ENCODE measurements at regions not wholly inside any gene's neighbourhood (a gene's known extent, or its start where the extent isn't known, plus 50 kb on each side); places are given as distances from the start of the nearest gene placed in this dataset.

- Histone ChIP-seq H3K27me3 (replicated peaks; ENCODE audit: insufficient read depth, low read depth, low read length, poor library complexity) (no peaks in the 10 kb centered on the region), H3K4me1 (ENCODE audit: insufficient read depth, low read length, poor library complexity, severe bottlenecking) (no peaks in the 10 kb centered on the region), H3K4me3 (ENCODE audit: low read depth, low read length, poor library complexity, severe bottlenecking) (no peak overlapping the region), H3K9me3 (ENCODE audit: low read depth, low read length, poor library complexity, severe bottlenecking) (no peaks in the 10 kb centered on the region), H3K27ac (ENCODE audit: low read depth, low read length, poor library complexity, severe bottlenecking) (no peak overlapping the region), H3K36me3 (ENCODE audit: insufficient read depth, low read length, poor library complexity, severe bottlenecking) (no peaks in the 10 kb centered on the region)
- no peak for TF ChIP-seq EZH2 (IDR thresholded peaks at IDR 0.05; ENCODE audit: borderline replicate concordance, low read depth, low read length, poor library complexity, severe bottlenecking)
- no peak for TF ChIP-seq CTCF (conservative IDR thresholded peaks at IDR 0.05; ENCODE audit: low read depth, low read length)
- ChIA-PET POLR2A (ENCODE audit: low non-redundant PET) (no interaction called here), CTCF (no interaction called here)
- no peak for DNase-seq (ENCODE audit: low spot score)
- BruUV-seq (replicated peaks) = no TSS peak
- intact Hi-C loops (cut with micrococcal nuclease; ENCODE audit: unreplicated experiment) = loop anchor here (5.0 kb wide), 1 partner anchor 688 kb away; no protein-coding TSS in a partner anchor
Observed at GRCh38 chr20:52845044-52845443, 127.1 kb upstream of the TSHZ2 start.

DNA sequence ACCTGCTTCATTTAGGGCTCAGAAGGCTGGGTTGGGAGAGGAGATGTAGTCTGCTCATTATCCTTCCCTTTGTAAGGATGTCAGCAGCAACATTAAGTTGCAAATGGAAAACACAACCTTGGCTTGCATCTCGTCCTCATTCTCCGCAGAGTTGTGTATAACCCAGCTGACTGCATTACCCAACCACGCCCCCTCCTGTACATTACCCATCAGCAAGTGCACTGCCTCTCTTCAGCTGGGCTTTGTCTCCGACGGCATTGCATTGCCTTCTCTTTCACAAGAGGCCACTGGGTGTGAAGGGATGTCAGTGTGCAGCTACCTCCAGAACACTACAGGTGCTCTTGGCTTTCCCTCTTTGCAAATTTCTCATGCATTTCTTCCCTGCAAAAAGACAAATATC is 128.7 kb upstream of the TSHZ2 start:
- Histone ChIP-seq H3K27ac (ENCODE audit: low read depth, low read length, poor library complexity, severe bottlenecking) (no peak overlapping the region), H3K4me1 (ENCODE audit: insufficient read depth, low read length, poor library complexity, severe bottlenecking) (no peaks in the 10 kb centered on the region), H3K4me3 (ENCODE audit: low read depth, low read length, poor library complexity, severe bottlenecking) (no peak overlapping the region), H3K9me3 (ENCODE audit: low read depth, low read length, poor library complexity, severe bottlenecking) (no peaks in the 10 kb centered on the region), H3K27me3 (replicated peaks; ENCODE audit: insufficient read depth, low read depth, low read length, poor library complexity) (no peaks in the 10 kb centered on the region), H3K36me3 (ENCODE audit: insufficient read depth, low read length, poor library complexity, severe bottlenecking) (no peaks in the 10 kb centered on the region)
- intact Hi-C loops (cut with micrococcal nuclease; ENCODE audit: unreplicated experiment) = no loop called here
- no peak for TF ChIP-seq CTCF (conservative IDR thresholded peaks at IDR 0.05; ENCODE audit: low read depth, low read length)
- TF ChIP-seq EZH2 (IDR thresholded peaks at IDR 0.05; ENCODE audit: borderline replicate concordance, low read depth, low read length, poor library complexity, severe bottlenecking) = no peak
- ChIA-PET CTCF (no interaction called here), POLR2A (ENCODE audit: low non-redundant PET) (no interaction called here)
- no TSS peak for BruUV-seq (replicated peaks)
- DNase-seq (ENCODE audit: low spot score) = no peak

DNA sequence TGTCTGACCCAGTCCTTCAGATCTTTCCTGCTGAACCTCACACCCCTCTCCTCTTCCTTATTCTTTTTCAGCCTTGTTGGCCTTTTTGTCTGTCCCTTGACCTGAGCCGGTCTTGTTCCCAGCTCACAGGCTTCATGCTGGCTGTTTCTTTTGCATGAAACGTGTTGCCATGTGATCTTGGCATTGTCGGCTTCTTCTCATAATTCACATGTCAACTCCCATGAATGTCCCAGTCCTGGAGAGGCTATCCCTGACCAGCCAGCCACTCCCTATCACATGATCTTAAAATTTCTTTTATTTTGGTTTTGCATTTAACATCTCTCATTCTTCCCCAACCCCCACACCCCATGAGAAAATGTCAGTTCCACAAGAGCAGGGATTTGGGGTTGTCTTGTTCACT is 131.2 kb upstream of the TSHZ2 start:
- Histone ChIP-seq H3K27ac (ENCODE audit: low read depth, low read length, poor library complexity, severe bottlenecking) (no peak overlapping the region), H3K4me3 (ENCODE audit: low read depth, low read length, poor library complexity, severe bottlenecking) (no peak overlapping the region), H3K4me1 (ENCODE audit: insufficient read depth, low read length, poor library complexity, severe bottlenecking) (no peaks in the 10 kb centered on the region), H3K9me3 (ENCODE audit: low read depth, low read length, poor library complexity, severe bottlenecking) (no peaks in the 10 kb centered on the region), H3K36me3 (ENCODE audit: insufficient read depth, low read length, poor library complexity, severe bottlenecking) (no peaks in the 10 kb centered on the region), H3K27me3 (replicated peaks; ENCODE audit: insufficient read depth, low read depth, low read length, poor library complexity) (no peaks in the 10 kb centered on the region)
- intact Hi-C loops (cut with micrococcal nuclease; ENCODE audit: unreplicated experiment) = no loop called here
- CTCF ChIA-PET = no interaction called here
- no peak for DNase-seq (ENCODE audit: low spot score)
- POLR2A ChIA-PET (ENCODE audit: low non-redundant PET) = no interaction called here
- TF ChIP-seq EZH2 (IDR thresholded peaks at IDR 0.05; ENCODE audit: borderline replicate concordance, low read depth, low read length, poor library complexity, severe bottlenecking) (no peak), CTCF (conservative IDR thresholded peaks at IDR 0.05; ENCODE audit: low read depth, low read length) (no peak)
- no TSS peak for BruUV-seq (replicated peaks)
